Cardiac muscle cell (in vitro differentiated cells and primary cell): ENCODE measurements at regions not wholly inside any gene's neighbourhood (a gene's known extent, or its start where the extent isn't known, plus 50 kb on each side); places are given as distances from the start of the nearest gene placed in this dataset.
"Not testable (repeated sequence)": the region's sequence is repeated elsewhere in the genome, so short reads cannot be mapped to it uniquely, and the experiment has no call there.

Experiments
- DNase-seq, 2 donors: peaks; one replicate each; pipeline versions ENCODE4 v3.0.0 to v3.0.0-alpha.2; 2010 to 2017; ENCODE audit warnings: low read depth in 1 of 2, low spot score in 1 of 2
- H3K27ac ChIP-seq: fragments of 200-600 bp; sonication (generic); 2 replicates; pipeline ENCODE4 v1.5.1; 2016
- H3K27me3 ChIP-seq: fragments of 200-600 bp; sonication (generic); 2 replicates; pipeline ENCODE4 v1.6.0; 2016; ENCODE audit warnings: control low read depth
- H3K36me3 ChIP-seq: fragments of 200-600 bp; sonication (generic); 2 replicates; pipeline ENCODE4 v1.5.1; 2016; ENCODE audit warnings: control low read depth
- H3K4me1 ChIP-seq: fragments of 200-600 bp; sonication (generic); 2 replicates; pipeline ENCODE4 v1.8.1; 2017; ENCODE audit warnings: low read depth, mild to moderate bottlenecking, mixed run types
- H3K4me3 ChIP-seq: fragments of 200-600 bp; sonication (generic); 2 replicates; pipeline ENCODE4 v1.5.1; 2016; ENCODE audit warnings: mild to moderate bottlenecking
- H3K9me3 ChIP-seq: fragments of 200-600 bp; sonication (generic); 2 replicates; pipeline ENCODE4 v1.5.1; 2017; ENCODE audit warnings: low read depth, mild to moderate bottlenecking, control low read depth
- TF ChIP-seq, protein P1 (sequence below): IDR thresholded peaks from 2 replicates; pipeline ENCODE4 v1.5.1; 2012; ENCODE audit warnings: low read depth, mild to moderate bottlenecking, low read length

GRCh38 chr1:213507472-213508223, 456.6 kb downstream of the RPS6KC1 start:
- Histone ChIP-seq H3K27me3 (peaks cover 20% of the 10 kb centered on the region), H3K27ac (no peak overlapping the region), H3K4me3 (no peak overlapping the region), H3K4me1 (no peaks in the 10 kb centered on the region), H3K36me3 (no peaks in the 10 kb centered on the region), H3K9me3 (peaks cover 4% of the 10 kb centered on the region)
- DNase-seq = no peak
- TF ChIP-seq, protein P1, sequence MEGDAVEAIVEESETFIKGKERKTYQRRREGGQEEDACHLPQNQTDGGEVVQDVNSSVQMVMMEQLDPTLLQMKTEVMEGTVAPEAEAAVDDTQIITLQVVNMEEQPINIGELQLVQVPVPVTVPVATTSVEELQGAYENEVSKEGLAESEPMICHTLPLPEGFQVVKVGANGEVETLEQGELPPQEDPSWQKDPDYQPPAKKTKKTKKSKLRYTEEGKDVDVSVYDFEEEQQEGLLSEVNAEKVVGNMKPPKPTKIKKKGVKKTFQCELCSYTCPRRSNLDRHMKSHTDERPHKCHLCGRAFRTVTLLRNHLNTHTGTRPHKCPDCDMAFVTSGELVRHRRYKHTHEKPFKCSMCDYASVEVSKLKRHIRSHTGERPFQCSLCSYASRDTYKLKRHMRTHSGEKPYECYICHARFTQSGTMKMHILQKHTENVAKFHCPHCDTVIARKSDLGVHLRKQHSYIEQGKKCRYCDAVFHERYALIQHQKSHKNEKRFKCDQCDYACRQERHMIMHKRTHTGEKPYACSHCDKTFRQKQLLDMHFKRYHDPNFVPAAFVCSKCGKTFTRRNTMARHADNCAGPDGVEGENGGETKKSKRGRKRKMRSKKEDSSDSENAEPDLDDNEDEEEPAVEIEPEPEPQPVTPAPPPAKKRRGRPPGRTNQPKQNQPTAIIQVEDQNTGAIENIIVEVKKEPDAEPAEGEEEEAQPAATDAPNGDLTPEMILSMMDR = no peak

DNA sequence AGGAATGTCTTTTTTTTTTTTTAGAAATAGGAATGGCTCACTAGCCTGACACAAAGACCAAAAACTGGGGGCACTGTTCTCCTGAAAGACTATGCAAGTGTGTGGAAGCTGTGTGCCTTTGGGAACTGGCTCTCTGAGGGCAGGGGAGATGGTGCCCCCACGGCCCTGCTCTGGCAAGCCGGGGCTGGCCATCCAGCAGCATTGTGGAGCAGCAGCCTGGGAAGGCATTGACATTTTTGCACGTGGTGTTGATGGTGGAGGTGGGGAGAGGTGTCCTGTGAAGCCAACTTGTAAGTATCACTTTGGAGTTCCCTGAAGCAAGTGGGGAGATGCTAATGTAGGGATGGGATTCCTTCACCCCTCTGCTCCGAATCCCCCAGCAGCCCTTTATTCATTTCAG, 460.1 kb downstream of the RPS6KC1 start:
- no peak for DNase-seq
- TF ChIP-seq, protein P1 = no peak
- no peaks in the 10 kb centered on the region for H3K4me1 ChIP-seq
- H3K27me3 ChIP-seq = peaks cover 20% of the 10 kb centered on the region
- H3K27ac ChIP-seq = no peak overlapping the region
- no peaks in the 10 kb centered on the region for H3K9me3 ChIP-seq
- H3K4me3 ChIP-seq = no peak overlapping the region
- no peaks in the 10 kb centered on the region for H3K36me3 ChIP-seq

GRCh38 chr1:213512316-213512715, 461.3 kb downstream of the RPS6KC1 start:
- TF ChIP-seq, protein P1 = no peak
- DNase-seq = no peak
- H3K4me1 ChIP-seq = no peaks in the 10 kb centered on the region
- peaks cover 17% of the 10 kb centered on the region for H3K27me3 ChIP-seq
- H3K27ac ChIP-seq = no peak overlapping the region
- H3K4me3 ChIP-seq = no peak overlapping the region
- no peaks in the 10 kb centered on the region for H3K9me3 ChIP-seq
- H3K36me3 ChIP-seq = no peaks in the 10 kb centered on the region

- H3K9me3 ChIP-seq = no peaks in the 10 kb centered on the region
- peaks cover 12% of the 10 kb centered on the region for H3K27me3 ChIP-seq
- H3K4me3 ChIP-seq = no peak overlapping the region
- H3K36me3 ChIP-seq = no peaks in the 10 kb centered on the region
- H3K27ac ChIP-seq = no peak overlapping the region
- no peak for DNase-seq
- TF ChIP-seq, protein P1 = no peak
- H3K4me1 ChIP-seq = no peaks in the 10 kb centered on the region
Observed at GRCh38 chr1:213513006-213513405, 462.0 kb downstream of the RPS6KC1 start.

- not testable (repeated sequence) for H3K36me3 ChIP-seq, H3K27ac ChIP-seq, H3K4me3 ChIP-seq, H3K4me1 ChIP-seq, H3K9me3 ChIP-seq, DNase-seq, H3K27me3 ChIP-seq
Observed at GRCh38 chr1:213514408-213515179, 463.6 kb downstream of the RPS6KC1 start.

DNA sequence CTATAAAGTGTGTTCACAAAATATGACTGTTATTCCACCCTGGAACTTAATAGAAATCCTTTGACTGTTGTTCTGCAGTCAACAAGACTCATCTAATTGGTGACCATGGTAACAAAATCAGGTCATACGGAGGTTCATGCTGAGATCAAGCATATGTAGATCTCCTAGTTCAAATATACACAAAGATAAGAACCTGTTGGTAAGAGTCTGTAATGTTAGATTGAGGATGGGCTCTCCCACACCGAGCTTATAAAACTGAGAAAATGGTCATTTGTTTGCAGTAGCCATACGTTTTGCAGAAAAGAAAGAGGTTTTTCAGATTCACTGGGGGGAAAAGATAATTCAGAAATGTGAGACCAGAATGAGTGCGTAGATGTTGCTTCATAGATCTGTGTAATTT, 468.1 kb downstream of the RPS6KC1 start:
- no peaks in the 10 kb centered on the region for H3K9me3 ChIP-seq
- no peak overlapping the region for H3K4me3 ChIP-seq
- TF ChIP-seq, protein P1 = no peak
- H3K27ac ChIP-seq = no peak overlapping the region
- no peaks in the 10 kb centered on the region for H3K36me3 ChIP-seq
- no peaks in the 10 kb centered on the region for H3K27me3 ChIP-seq
- DNase-seq = no peak
- peaks cover 6% of the 10 kb centered on the region for H3K4me1 ChIP-seq
